Stimulated activated CD4-positive, alpha-beta T cell treated with anti-CD3 and anti-CD28 coated beads, Interleukin-12 subunit alpha, Interleukin-12 subunit beta, amount 100 ng/mL, for 48 hours (primary cell): ENCODE measurements at regions not wholly inside any gene's neighbourhood (a gene's known extent, or its start where the extent isn't known, plus 50 kb on each side); places are given as distances from the start of the nearest gene placed in this dataset.

Source experiments
- DNase-seq, 3 donors: peaks; one replicate each; pipeline ENCODE4 v3.0.0-alpha.2; 2020; ENCODE audit warnings: low read depth in 2 of 3, low spot score in 1 of 3

GRCh38 chr18:41754332-41754731 is 200.7 kb upstream of the PIK3C3 start:
- no peak for DNase-seq

DNA sequence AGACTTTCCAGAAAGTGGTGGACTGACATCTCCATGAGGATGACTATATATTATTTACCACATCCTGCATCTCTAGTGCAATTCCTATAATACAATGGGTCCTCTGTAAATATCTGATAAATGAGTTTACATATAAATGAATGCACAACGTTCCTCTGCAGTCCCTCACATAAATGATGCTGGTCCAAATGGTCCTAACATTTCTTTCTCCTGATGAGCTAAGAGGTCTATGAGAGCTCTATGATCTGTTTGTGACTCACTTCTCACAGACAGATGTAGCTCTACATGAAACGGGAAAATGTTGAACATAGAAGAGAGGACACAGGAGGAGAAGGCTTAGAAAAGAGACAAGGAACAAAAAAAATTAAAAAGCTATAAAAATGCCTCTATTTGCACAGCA is 201.2 kb upstream of the PIK3C3 start:
- DNase-seq, result no peak

GRCh38 chr18:41752826-41753225 is 202.2 kb upstream of the PIK3C3 start:
- no peak for DNase-seq

DNA sequence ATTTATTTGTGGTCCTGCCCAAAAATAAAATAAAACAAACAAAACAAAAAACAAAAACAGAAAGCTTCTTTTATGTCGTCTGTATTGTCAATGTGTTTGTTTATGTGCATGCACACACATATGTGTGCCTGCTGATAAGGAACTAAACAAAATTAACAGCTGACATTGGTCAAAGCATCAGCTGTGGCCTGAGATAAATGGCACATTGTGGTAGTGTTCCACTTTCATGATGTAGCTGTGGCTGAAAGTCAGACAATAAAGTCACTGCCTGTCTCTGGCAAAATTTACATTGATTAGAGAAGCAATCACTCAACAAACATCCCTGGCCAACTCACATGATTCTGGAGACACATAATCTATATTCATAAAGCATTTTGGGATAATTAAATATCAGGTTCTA is 203.4 kb upstream of the PIK3C3 start:
- DNase-seq, result no peak

DNA sequence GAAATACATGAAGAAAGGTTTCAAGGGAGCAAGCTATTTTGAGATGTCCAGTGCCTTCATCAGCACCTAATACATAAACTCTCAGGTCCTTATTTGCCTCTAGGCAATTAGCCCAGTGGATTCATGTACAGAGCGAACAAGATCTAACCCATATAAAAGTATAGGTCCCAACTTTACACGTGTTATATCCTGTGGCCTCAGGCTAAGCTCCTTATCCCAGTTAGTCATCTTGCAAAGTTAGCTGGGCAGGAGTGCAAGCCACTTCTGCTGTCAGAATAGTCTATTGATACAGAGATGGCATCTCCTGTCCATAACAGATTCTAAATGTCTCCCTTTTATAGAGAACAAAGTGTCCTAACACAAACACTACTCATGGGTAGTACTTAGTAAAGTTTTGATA is 203.9 kb upstream of the PIK3C3 start:
- DNase-seq, result no peak

DNA sequence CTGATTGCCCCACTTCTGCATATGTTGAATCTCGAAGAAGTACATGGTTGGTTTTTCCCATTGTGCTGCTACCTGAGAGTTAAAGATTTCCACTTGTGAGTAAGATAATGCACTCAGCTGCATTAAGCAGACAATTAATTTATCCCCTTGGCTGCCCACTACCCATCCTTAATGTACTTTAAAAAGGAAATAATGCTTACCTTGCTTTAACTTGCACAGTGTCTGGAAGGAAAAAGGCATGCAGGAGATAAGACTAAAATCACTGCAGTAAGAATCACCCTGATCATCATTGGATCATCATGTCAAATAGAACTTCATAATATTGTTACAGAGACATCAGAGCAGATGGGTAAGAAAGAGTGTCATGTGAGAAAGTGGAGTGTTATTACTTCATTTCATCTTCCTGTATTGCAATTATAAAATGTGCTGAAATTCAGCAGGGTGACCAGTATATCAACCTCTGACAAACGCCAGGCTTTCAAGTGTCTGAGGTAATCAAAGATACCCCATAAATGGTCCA is 207.3 kb upstream of the PIK3C3 start:
- no peak for DNase-seq

- peak in 1 of 3 donors; percentile 3 for DNase-seq
Observed at GRCh38 chr18:41745166-41746049, 209.6 kb upstream of the PIK3C3 start.

DNA sequence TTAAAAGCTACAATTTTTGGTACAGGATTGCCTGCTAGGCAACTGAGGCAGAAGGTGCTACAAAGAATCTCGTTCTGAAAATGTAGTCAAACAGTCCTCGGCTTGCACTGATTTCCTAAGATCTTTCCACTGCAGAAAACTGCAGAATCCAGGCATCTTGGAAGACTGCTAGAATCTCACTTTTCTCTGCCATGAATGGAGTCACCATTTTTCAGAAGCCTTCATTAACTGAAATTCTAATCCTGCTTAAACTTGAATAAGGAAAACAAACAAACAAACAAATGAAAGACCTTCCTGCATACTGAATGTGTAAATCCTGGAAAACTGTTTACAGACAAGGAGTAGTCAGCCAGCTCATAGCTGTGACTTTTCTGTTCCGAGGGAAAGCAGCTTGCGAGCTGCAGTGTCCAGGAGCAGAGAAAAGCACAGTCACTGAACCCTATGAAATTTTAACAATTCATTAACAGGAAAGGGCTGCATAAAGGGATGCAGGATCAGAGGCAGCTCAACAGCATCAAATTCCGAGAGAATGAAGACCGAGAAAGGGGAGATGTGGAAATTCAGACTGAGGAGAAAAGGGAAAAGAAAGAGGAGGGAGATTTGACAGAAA is 210.5 kb upstream of the PIK3C3 start:
- no peak for DNase-seq

DNA sequence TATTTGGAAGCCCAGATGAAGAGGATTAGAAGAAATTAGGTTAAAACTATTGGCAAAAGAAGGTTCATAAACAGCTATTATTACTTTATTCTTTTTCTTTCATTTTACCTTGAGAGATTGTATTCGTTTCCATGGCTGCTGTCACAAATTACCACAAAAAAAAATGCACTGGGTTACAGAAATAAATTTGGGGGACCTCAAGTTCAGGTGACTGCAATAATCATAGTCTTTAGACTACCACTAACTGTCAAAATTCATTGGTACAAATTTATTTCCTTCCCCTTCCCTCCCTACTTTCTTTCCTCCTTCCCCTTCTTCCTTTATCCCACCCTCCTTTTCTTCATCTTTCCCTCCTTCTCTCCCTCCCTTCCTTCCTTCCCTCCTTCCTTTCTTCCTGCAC is 217.8 kb upstream of the PIK3C3 start:
- no peak for DNase-seq

- DNase-seq, result no peak
Observed at GRCh38 chr18:41734917-41735316, 220.1 kb upstream of the PIK3C3 start.

DNA sequence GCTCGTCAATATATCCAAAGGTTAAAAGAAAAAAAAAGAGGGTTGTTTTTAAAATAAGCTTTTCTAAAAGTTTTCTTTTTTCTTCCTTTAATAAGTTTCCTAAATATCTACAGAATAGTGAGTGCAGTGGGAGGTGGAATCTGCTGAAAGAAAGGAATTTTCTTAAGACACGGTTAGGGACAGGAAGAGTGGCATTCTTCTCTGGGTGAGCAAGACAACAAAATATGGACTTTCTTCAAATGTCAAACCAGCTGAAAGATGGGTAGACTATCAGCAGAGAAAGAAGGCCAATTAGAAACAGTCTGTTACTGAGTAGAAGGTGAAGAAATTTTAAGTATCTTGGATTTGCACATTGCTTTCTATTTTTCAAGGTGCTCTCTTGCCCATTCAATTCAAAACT is 222.7 kb upstream of the PIK3C3 start:
- DNase-seq, result no peak

DNA sequence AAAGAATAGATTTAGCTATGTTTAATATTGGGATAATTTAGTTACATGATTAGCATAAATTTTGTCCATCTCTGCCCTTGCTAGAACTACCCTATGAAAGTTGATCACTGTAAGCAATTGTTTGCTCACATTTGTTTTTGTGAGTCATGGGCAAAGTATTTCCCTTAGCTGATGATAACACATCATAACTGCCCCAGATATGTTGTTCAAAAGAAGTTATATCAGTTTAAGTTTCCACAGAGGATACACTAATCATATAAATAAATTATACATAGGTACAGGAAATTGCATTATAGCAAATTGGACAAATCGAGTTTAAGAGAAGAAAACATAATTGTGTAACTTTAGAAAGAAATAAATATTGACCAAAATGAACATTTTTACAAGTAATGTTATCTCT is 223.2 kb upstream of the PIK3C3 start:
- no peak for DNase-seq

DNA sequence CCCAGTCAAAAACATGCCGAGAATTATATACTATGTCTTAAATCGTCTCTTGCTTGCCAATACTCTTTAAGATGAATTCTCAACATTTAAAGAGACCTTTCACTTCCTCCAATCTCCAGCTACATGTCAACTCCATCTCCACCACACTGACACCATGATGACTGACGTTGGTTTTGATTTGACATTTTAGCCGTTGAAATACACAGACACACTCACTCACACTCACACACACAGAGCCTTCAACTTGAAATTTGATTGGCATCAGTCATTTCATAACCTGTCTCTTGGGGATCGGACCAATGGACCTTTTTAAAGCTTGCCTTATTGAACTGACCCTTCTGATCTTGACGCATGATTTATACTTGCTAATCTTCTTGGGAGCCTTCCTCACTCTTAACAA is 230.8 kb upstream of the PIK3C3 start:
- DNase-seq, result no peak

DNA sequence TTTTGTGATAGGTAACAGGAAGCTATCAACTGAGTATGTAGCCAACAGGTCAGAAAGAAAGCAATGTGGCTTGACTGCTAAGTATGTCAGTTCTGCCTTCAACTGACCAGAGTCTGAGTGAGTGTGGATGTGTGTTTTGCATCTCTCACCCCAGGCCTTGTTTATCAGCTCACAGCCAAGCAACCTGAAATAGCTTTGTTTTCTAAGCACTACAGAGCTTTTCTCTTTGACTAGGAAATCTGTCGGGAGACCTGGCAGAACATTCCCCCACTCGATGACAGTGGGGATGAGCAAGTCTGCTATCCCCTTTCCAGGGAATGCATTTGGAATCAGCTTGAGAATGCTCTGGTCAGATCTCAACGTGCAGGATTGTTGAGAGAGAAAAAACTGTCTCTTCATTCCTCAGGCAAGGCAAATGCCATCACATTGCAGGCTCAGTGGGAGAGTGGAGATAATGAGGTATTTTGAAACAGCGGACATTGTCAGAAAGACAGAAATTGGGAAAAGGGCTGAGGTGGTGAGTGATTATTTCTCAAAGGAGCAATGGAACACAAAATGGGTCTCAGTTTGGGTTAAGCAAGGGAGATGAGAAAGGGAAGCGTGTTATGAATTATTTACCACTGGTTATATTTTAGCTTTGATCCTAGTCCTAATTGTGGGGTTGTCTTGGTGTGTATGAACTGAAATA is 233.8 kb upstream of the PIK3C3 start:
- no peak for DNase-seq

GRCh38 chr18:41720226-41720625 is 234.8 kb upstream of the PIK3C3 start:
- no peak for DNase-seq

DNA sequence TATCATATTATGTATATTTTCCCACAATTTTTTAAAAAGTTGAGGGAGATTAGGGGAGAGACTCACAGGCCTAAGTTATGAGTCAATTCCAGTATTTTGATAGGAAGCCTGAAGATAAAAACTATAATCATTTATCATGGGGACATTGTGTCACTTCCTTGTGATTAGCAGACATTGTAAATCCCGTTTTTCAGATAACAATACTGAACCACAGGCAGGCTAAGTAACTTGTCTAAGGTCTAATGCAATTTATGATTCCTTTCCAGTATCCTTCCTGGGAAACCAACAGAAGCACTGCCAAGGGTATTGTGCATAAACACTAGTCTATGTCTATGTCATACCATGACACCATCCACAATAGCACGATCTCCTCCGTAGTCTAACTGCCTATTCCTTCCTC is 235.2 kb upstream of the PIK3C3 start:
- DNase-seq, result no peak

- DNase-seq, result no peak
Observed at GRCh38 chr18:41714872-41715271, 240.2 kb upstream of the PIK3C3 start.

DNA sequence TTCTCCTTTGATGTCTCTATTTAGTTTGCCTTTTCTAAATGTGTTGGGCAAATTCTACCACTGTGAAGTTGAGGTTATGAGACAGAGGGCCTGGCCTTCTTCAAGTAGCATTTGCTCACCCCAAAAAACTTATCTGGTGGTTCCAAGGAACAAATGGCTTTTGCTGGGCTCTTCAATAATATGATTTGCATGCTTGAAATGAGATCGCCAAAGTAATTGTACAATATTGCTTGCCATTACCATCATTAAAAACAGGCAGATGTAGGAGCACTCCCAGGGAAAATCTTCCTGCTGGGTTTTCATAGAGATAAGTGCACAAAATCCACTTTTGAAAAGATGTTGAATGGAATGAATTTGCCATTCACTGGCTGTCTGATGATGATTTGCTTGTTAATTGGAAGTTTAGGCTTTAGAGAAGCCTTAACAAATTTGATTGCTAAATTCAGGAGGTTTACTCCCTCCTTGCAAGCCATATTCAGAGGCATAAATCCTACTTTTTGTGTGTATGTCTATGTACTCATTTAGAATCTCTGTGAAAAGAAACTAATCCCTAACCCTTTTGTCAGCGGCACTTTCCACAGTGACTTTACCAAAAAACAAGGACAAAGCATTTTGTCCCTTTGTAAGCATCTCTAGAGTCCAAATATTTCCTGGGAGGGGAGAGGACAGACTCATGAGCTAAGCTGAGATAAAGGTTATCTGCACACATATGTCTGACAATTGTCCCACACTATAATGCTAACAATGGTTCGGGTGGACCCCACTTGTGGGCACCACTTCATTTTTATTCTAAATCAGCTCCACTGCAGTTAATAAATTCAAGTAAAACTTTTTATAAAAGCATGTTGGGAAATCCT is 240.8 kb upstream of the PIK3C3 start:
- no peak for DNase-seq

DNA sequence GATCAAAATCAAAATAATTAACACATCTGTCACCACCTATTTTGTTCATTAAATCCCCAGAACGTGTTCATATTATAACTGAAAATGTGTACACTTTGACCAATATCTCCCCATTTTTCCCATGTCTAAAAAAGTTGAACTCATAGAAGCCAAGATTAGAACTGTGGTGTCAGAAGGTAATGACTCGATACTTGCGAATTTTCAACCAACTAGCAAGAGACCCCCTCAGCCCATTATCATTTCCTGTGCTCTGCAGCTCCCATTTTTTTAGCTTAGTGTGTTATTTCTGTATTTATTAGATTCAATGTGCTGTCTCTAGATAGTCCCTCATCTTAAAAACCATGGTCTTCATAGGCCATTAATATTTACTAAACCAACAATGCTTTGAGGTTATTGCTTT is 248.7 kb upstream of the PIK3C3 start:
- no peak for DNase-seq

- DNase-seq, result no peak
Observed at GRCh38 chr18:41703744-41704530, 251.1 kb upstream of the PIK3C3 start.
